Calu3 (cell line): ENCODE measurements at regions not wholly inside any gene's neighbourhood (a gene's known extent, or its start where the extent isn't known, plus 50 kb on each side); places are given as distances from the start of the nearest gene placed in this dataset.

Source experiments
- BruUV-seq: library from RNA; stranded (reverse); fragments of 400-500 nt; replicated peaks from 2 replicates; lab custom pipeline; 2021; lab: Mats Ljungman, UMichigan
- CTCF ChIA-PET: fragments of 300-600 bp; sonication (Branson Sonifier 250); formaldehyde crosslinking; loops from one replicate; lab custom pipeline; 2022; ENCODE audit warnings: antibody characterized with exemption; lab: Charles Lee
- DNase-seq: peaks from one replicate; pipeline ENCODE4 v3.0.0; 2022
- H3K27ac Mint-ChIP-seq: one replicate; pipeline ENCODE4 v1.8.0; 2022; ENCODE audit warnings: mixed read lengths; ENCODE audit not compliant: unreplicated experiment
- H3K27me3 Mint-ChIP-seq: one replicate; pipeline ENCODE4 v1.8.0; 2022; ENCODE audit warnings: mixed read lengths; ENCODE audit not compliant: unreplicated experiment
- H3K36me3 Mint-ChIP-seq: one replicate; pipeline ENCODE4 v1.8.0; 2022; ENCODE audit warnings: mild to moderate bottlenecking, moderate library complexity, mixed read lengths; ENCODE audit not compliant: insufficient read depth, unreplicated experiment
- H3K4me1 Mint-ChIP-seq: one replicate; pipeline ENCODE4 v1.8.0; 2022; ENCODE audit warnings: mild to moderate bottlenecking, low read depth, mixed read lengths; ENCODE audit not compliant: unreplicated experiment
- H3K4me3 Mint-ChIP-seq: one replicate; pipeline ENCODE4 v1.8.0; 2022; ENCODE audit warnings: mild to moderate bottlenecking, low read depth, moderate library complexity, mixed read lengths; ENCODE audit not compliant: unreplicated experiment
- H3K9me3 Mint-ChIP-seq: one replicate; pipeline ENCODE4 v1.8.0; 2022; ENCODE audit warnings: low read depth, mixed read lengths; ENCODE audit not compliant: unreplicated experiment
- intact Hi-C: fragments of 100-400 bp; cut with micrococcal nuclease; formaldehyde crosslinking; loops from one replicate; pipeline ENCODE4 v1.10.0; 2022; ENCODE audit not compliant: unreplicated experiment
- TF ChIP-seq, protein P1 (sequence below): fragments of 200-600 bp; IDR thresholded peaks from one replicate; pipeline ENCODE4 v1.8.0; 2022; ENCODE audit warnings: antibody characterized with exemption; ENCODE audit not compliant: unreplicated experiment

DNA sequence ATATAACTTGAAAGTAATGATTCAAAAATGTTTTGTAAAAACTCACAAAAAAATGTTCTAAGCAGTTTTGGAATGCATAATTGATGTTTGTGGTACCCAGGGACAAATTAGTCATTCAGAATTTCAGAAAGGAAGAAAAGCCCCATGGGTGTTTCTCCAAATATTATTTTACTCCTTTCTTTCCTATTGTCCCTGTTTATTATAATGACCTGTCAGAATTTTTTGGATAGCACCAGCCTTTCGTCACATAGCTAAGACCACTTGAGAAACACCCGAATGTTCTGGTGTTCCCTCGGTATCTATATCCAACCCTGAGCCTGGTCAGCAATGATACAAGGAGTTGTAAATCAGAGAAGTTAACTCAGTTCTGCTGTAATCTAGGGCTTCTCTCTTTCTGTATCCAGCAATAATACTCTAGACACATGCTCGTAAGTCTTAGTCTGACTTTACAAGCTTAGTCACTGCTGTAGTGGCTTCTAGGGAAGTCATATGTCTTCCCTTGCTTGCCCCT, 64.8 kb upstream of the MEOX2 start:
- intact Hi-C loops, result no loop called here
- DNase-seq, result no peak
- Mint-ChIP-seq H3K4me3 (no peak overlapping the region), H3K4me1 (no peaks in the 10 kb centered on the region), H3K27me3 (no peaks in the 10 kb centered on the region), H3K36me3 (no peaks in the 10 kb centered on the region), H3K27ac (no peak overlapping the region), H3K9me3 (no peaks in the 10 kb centered on the region)
- TF ChIP-seq, protein P1, sequence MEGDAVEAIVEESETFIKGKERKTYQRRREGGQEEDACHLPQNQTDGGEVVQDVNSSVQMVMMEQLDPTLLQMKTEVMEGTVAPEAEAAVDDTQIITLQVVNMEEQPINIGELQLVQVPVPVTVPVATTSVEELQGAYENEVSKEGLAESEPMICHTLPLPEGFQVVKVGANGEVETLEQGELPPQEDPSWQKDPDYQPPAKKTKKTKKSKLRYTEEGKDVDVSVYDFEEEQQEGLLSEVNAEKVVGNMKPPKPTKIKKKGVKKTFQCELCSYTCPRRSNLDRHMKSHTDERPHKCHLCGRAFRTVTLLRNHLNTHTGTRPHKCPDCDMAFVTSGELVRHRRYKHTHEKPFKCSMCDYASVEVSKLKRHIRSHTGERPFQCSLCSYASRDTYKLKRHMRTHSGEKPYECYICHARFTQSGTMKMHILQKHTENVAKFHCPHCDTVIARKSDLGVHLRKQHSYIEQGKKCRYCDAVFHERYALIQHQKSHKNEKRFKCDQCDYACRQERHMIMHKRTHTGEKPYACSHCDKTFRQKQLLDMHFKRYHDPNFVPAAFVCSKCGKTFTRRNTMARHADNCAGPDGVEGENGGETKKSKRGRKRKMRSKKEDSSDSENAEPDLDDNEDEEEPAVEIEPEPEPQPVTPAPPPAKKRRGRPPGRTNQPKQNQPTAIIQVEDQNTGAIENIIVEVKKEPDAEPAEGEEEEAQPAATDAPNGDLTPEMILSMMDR, result no peak
- CTCF ChIA-PET, result no interaction called here
- no TSS peak for BruUV-seq

DNA sequence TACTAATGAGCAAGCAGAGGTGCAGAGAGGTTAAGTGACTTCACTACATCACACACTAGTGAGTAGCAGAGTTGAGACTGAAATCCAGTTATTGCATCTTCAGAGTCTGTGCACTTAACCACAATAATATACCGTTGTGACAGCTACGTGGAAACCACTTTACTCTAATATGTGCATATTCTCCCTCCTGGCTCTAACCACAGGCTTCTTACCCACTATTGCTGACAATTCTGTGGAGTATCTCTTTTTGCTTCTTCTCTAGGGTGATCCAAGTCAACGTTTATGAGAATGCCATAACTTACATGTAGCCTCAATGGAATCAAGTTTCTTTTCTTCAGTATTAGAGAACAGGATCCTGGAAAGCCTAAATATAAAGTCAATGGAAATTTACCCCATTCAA, 64.2 kb upstream of the MEOX2 start:
- no peaks in the 10 kb centered on the region for H3K27me3 Mint-ChIP-seq
- no TSS peak for BruUV-seq
- DNase-seq, result no peak
- H3K27ac Mint-ChIP-seq, result no peak overlapping the region
- CTCF ChIA-PET, result no interaction called here
- intact Hi-C loops, result no loop called here
- no peak overlapping the region for H3K4me3 Mint-ChIP-seq
- H3K9me3 Mint-ChIP-seq, result no peaks in the 10 kb centered on the region
- TF ChIP-seq, protein P1, result no peak
- no peaks in the 10 kb centered on the region for H3K4me1 Mint-ChIP-seq
- H3K36me3 Mint-ChIP-seq, result no peaks in the 10 kb centered on the region

DNA sequence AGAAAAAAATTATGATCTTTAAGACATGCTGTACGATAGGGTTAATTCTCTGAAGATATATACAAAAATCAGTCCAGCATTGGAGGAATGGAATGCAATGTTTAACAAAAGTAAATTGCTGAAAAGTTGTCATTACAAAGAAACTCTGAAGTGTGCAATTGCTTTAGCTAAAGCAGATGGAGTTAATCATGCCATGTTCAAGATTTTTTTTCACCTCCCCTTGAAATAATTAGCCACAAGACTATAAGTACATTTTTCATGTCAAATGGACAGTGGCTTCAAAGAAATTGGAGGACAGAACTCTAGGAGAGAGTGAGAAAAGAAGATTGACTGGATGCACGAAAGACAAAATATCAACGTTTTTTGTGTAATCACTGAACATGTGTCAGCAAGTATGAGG, 63.1 kb upstream of the MEOX2 start:
- intact Hi-C loops, result no loop called here

DNA sequence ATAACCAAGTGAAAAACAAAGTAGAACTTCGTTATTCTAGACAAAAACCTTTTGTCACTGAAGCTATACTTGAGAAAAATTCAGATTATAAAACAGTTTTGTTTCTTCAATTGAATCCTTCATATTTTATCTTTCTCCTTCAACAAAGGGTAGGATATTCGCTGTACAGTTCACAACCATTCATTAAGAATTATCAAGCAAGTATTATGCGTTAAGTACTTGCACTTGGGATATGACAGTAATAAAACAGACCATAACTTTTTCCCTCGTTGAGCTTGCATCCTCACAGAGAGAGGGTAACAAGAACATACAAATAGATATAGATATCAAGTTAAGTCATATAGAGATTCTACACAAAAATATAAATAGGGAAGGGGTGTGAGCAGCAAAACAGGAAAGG, 61.2 kb upstream of the MEOX2 start:
- no peak overlapping the region for H3K27ac Mint-ChIP-seq
- TF ChIP-seq, protein P1, result no peak
- no peak overlapping the region for H3K4me3 Mint-ChIP-seq
- no peaks in the 10 kb centered on the region for H3K4me1 Mint-ChIP-seq
- CTCF ChIA-PET, result no interaction called here
- H3K9me3 Mint-ChIP-seq, result no peaks in the 10 kb centered on the region
- intact Hi-C loops, result no loop called here
- no peaks in the 10 kb centered on the region for H3K36me3 Mint-ChIP-seq
- no peaks in the 10 kb centered on the region for H3K27me3 Mint-ChIP-seq
- BruUV-seq, result no TSS peak
- no peak for DNase-seq

More for the DNA sequence above, 63.1 kb upstream of the MEOX2 start:
- BruUV-seq, result no TSS peak
- Mint-ChIP-seq H3K27me3 (no peaks in the 10 kb centered on the region), H3K9me3 (no peaks in the 10 kb centered on the region), H3K36me3 (no peaks in the 10 kb centered on the region), H3K4me3 (no peak overlapping the region), H3K27ac (no peak overlapping the region), H3K4me1 (no peaks in the 10 kb centered on the region)
- no peak for DNase-seq
- CTCF ChIA-PET, result no interaction called here
- TF ChIP-seq, protein P1, result no peak
